NCI-H345 (cell line): ENCODE measurements at regions not wholly inside any gene's neighbourhood (a gene's known extent, or its start where the extent isn't known, plus 50 kb on each side); places are given as distances from the start of the nearest gene placed in this dataset.
"Not testable (repeated sequence)": the region's sequence is repeated elsewhere in the genome, so short reads cannot be mapped to it uniquely, and the experiment has no call there.

Experiments used
- DNase-seq: peaks from one replicate; lab custom pipeline; 2025; lab: John Stamatoyannopoulos, UW

DNA sequence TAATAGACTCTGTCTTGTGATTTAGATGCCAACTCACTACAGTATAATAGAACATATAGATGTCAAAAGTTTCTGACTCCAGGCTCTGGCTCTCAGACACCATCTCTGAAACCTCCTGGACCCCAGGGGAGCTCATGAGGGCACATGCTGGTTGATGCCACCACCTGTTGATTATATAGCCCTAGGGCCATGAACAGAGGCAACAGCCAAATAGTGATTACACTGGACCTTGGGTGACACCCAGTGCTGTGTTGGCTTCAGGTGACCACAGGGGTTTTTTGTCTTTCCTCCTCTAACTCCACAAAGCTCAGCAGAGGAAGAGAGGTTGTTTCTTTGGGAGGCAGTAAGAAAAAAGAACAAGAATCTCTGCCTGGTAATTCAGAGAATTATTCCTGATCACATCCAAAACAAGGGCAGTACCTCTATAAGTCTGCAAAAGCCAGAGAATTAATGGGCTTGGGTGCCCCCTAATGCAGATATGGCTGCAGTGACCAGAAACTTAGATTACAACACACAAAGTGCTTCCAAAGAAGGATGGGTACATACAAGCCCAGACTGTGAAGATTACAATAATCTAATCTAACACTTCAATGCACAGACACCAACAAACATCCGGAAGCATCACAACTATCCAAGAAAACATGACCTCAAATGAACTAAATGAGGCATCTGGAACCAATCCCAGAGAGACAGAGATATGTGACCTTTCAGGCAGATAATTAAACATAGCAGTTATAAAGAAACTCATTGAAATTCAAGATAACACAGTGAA, 1920.6 kb downstream of the ARAP2 start:
- DNase-seq: no peak

DNA sequence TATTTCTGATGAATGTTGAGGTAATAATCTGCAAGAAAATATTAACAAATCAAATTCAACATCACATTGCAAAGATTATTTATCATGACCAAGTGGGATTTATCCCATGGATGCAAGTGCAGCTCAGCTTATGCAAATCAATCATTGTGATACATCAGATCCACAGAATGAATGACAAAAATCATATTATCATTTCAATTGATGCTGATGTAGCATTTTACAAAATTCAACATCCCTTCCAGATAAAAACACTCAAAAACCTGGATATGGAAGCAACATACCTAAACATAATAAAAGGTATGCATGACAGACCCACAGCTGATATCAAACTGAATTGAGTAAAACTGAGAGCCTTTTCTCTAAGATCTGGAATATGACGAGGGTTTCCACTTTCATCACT, 1915.4 kb downstream of the ARAP2 start:
- DNase-seq: no peak

DNA sequence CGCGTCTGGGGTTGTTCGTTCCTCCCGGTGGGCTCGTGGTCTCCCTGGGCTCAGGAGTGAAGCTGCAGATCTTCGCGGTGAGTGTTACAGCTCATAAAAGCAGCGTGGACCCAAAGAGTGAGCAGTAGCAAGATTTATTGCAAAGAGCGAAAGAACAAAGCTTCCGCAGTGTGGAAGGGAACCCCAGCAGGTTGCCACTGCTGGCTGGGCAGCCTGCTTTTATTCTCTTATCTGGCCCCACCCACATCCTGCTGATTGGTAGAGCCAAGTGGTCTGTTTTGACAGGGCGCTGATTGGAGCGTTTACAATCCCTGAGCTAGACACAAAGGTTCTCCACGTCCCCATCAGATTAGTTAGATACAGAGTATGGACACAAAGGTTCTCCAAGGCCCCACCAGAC, 1909.2 kb downstream of the ARAP2 start:
- DNase-seq: not testable (repeated sequence)

DNA sequence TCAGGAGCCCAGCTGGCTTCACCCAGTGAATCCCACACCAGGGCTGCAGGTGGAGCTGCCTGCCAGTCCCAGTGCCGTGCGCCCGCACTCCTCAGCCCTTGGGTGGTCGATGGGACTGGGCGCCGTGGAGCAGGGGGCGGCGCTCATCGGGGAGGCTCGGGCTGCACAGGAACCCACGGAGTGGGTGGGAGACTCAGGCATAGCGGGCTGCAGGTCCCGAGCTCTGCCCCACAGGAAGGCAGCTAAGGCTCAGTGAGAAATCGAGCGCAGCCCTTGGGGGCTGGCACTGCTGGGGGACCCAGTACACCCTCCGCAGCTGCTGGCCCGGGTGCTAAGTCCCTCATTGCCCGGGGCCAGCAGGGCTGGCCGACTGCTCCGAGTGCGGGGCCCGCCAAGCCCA, 1908.8 kb downstream of the ARAP2 start:
- not testable (repeated sequence) for DNase-seq

DNA sequence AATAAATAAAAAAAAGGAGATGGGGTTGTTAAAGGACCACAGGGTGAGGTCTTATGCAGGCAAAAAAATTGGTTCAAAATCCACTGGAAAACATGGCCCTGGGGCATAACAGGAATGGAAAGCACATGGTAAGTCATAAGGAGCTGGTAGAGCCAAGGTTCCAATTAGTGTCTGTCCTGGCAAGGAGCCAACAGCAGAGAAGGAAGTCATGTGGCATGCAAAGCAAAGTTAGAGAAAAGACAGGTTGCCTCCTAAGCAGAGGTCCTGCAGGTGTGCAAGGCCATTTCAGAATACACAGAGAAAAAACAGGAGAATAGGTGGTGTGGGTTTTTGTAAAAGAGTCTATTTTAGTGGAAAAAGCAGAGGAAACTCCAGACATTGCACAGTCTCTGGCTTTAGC, 1881.7 kb downstream of the ARAP2 start:
- DNase-seq: no peak

DNA sequence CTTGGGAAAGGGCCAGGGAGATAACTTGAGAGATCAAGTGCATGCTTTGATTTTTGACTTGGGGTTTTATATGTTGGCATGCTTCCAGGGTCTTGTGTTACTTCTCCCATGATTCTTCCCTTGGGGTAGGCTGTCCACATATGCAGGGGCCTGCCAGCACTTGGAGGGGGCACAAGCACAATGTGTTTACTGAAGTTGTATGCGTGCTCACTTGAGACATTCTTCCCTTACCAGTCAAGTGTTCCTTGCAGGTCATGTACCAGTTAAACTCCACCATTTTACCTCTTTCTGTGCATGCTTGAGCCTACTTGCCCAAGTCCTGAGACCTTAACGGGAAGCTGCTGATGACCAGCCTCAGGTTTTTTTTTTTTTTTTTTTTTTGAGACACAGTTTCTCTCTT, 1880.5 kb downstream of the ARAP2 start:
- DNase-seq: no peak

DNA sequence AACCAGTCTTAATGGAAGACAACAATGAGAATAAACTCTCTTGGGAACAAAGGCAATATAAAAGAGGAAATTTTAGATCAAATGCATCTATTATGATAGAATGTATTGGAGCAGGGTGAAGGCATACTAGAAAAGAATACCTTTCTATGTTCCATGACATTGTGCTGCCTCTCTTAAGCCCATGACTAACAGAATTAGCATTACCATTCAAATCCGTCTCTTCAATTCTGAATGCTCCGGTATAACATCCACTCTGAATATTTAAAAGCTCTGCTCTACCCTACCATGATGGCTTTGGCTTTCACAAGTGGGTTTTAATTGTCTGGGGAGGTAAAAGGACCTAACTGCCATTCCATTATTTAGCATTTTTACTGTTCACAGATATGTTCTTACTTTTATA, 1878.4 kb downstream of the ARAP2 start:
- DNase-seq: peak; percentile 43

DNA sequence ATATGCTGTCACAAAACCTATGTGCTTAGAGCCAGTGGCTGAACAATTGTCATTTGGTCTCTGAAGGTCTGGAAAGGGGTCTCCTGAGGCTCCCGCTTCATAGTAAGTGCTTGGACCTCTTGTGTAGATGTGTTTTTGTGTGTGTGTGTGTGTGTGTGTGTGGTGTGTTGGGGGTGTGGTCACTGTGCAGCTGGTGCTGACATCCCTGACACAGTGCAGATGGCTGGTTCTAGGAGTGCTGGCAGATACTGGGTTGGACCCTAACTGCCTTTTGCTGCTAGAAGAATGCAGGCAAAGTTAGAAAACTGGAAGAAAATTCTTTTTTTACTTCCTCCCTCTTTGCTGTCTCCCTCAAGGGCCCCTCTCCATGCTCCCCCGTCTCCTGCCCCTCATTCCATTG, 1872.6 kb downstream of the ARAP2 start:
- no peak for DNase-seq

DNA sequence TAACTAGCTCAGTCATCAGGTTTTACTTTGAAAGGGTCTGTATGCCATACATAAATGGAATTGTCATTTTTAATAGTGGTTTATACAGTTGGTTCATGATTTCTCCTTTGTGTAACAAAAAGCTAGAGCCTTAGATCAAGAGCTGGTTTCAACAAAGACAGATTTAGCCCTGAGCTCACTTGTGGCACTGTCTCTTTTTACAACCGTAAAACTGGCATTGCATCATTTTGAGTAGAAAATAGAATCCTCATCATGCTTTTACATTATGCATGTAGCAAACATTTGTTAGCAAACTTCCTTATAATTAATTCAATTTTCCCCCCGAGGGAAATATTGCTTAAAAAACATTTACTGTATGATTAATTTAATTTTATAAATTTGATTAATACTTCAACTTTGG, 1871.5 kb downstream of the ARAP2 start:
- no peak for DNase-seq

DNA sequence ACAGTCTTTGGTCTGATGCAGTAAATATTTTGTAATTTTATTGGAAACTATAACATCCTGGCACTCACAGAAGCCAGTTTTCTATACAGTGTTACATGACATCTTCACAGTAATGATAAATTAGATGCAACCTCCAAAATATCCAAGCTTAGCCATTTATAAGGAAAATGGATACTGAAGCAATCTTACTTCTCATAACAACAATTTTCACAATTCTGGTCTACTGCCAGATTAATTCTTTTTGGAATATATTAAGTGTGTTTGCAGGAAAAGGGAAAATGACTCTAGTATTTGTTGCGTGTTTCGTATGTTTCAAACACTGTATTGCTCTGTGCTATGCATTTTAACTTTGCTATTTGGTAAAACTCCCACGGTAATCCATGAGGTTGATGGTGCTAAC, 1870.9 kb downstream of the ARAP2 start:
- no peak for DNase-seq

DNA sequence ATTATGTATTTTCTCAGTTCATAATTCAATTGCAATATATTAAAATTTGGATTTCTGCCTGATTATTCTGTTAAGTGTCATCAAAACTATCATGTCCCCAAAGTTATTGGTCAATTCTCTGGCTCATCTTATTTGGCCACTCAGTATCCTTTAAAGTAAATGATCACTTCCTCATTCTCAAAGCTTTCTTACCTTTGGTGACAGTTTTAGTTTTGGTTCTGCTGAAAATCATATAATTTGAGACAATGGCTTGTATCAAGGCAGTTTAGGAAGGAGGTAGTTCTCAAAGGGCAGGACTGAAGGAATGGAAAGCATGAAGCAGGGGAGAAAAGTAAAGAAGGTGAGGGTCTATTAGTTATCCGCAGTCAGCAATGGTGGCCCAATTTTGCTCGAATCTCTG, 1832.1 kb downstream of the ARAP2 start:
- DNase-seq: no peak

DNA sequence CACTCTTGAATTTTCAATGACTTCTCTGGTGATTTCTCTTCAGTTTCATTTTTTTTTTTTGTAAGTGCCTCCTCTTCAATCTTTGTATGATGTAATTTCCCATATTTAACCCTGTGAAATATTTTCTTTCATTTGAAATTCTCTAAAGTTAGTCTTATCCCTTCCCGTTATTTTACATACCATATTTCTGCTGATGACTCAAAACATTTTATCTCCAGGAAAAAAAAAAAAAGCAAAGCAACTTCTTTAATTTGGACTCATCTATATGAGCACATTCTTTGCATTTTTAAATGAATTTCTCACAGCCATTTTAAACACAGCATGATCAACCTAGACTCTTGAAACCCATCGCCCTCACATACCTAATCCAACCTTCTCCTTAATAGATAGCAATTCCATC, 1831.4 kb downstream of the ARAP2 start:
- no peak for DNase-seq

DNA sequence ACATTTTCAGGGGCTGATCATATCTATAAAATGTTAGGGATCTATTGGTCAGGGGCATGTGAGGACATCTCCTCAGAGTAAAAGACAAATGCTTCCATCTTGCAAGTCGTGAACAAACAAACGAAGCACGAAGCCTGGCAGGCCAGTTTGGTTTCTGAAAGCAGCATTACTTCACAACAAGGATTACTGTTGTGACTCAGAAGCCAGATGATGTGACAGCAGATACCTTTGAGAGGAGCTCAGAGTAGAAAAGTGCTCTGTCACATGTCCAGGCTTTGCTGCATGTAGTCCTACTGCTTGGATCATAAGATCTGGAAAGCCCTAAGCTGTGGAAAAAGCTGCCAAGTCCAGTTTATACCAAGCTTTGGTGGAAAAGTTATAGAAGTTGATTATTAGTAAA, 1827.2 kb downstream of the ARAP2 start:
- no peak for DNase-seq

DNA sequence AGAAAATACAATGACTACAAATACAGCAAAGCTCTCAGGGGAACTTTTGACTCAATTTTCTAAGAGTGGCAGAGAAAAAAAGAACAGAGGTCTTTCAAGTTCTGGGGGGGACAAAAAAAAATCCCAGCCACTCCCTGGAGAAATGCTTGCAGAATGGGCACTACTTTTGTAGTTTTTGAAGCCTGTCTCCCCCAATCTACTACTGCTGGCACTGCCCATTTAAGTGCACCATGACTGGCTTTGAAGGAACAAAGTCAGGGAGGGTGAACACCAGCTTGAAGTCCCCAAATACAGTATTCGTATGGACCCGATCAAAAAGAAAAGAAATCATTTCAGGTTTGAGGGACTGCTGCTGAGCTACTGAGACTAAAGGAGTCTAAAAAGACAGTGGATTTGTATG, 1824.4 kb downstream of the ARAP2 start:
- no peak for DNase-seq

DNA sequence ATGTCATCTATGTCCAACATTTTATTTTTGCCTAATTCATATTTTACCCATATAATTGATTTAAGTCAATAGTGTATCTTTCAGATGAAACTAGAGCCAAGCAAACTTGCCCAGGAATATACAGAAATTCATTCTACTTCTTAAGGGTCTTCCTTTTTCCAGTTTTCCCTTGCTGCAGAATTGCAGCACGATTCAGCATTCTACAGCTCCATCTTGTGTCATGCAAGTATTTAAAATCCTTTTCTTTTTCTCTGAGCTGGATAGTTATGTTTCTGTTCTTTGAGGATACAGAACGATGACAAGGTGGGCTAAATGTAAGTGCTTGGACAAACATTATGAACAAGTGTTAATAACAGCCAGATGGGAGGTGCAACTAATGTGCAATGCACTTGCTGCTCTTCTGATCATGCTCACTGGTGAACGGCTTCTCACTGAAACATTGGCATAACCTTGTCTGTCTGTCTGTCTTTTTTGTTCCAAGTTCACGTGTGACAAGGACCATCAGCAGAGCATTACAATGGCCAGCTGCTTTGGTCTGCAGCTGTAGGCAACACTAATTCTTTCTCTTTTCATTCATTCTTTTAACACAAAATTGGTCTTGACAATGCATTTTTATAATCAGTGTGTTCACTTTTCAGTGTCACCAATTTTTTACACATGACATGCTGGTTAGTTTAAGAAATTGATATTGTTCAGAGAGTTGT, 1821.7 kb downstream of the ARAP2 start:
- DNase-seq: peak; percentile 6

DNA sequence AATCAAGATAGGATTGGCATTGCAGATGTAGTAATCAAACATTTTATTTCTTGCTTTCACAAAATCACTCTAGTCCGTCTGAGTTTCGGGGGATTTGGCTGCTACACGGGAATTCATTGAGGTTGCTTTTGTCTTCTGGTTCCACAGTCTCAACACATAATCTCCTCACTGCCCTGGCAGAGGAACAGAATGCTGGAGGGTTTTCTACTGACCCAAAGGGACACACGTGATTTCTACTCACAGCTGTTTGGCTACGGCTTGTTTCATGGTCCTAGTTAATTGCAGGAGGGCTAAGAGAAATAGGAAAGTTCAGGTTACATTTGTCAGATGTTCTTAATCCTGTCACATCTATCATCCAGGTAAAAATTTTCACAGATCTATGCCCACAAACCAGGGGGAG, 1811.6 kb downstream of the ARAP2 start:
- no peak for DNase-seq

DNA sequence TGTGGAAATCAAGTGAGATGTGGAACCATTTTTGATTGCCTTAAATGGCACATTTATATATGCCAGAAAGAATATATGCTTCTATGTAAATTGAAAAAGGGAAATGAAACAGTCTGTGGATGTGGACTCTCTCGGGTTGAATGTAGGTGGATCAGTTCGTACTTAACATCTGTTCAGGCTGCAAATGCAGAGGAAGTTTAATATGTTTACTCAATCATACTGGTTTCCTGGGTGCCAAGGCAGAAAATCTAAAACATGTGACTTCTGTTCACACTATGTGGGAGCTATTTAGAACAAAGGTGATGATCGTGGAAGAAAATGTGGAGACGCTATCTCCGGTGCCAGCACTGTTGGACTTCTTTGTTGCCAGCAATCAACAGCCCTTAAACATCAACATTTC, 1809.9 kb downstream of the ARAP2 start:
- DNase-seq: not testable (repeated sequence)

DNA sequence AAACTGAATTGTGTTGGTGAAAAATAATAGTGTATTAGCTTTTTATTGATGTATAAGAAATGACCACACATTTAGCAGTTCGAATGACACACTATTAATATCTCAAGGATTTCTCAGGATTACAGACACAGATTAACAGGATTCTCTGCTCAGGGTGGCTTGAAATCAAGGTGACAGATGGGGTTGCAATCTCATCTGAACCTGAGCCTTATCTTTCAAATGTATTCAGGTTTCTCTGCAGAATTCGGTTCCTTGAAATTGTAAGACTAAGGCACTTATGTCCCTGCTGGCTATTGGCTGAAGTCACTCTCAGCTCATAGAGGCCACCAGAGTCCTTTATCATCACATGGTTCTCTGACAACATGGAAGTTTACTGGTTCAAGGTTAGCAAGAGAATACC, 1780.1 kb downstream of the ARAP2 start:
- no peak for DNase-seq

DNA sequence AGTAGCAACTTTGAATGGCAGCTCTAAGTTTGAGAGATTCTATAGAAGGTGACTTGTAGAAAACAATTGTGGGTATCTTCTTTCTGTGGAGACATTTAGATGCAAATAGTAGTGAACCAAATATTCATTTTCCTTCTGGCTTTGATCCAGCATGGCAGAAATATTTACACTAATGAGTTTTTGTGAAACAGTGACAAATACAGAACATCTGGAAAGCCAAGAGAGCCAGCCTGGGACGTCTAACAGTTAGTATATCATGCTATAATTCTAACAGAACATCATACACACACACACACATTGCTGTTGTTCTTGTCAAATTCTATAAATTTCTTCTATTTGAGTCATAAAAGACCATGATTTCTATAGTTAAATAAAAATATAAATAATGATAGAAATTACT, 1777.9 kb downstream of the ARAP2 start:
- no peak for DNase-seq

DNA sequence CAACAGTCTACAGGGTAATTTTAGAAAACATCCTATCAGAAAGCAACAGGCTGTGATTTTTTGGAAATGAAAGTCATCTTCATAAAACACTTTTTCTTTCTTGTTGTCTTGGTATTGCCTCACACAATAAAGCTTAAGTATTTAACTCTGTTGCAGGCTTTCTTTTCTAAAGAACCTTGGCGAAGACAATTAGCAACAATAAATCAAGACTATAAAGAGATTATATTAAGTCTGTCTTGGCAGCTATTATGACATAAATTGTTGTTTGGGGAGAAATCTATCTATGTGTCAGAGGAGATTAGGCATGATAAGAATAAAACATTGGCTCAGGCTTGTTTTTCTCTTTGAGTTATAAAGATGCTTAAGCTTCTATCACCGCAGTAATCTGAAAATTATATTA, 1774.8 kb downstream of the ARAP2 start:
- no peak for DNase-seq

DNA sequence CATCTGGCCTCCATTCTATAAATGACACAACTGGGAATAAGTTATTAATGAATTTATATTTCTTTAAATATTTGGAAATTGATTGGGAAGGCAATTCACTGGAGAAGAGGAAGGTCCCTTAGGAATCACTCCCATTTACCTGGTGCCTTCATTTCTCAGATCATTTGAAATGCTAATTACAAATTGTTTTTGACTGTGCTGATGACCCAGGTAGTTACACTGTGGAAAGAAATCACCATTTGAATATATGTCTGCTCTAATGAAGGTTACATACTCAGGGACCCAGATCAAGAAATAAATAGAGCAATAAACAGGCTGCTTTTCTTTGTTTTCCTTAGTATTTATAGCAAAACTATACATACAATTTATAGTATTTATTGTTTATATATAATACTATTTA, 1759.1 kb downstream of the ARAP2 start:
- DNase-seq: no peak

DNA sequence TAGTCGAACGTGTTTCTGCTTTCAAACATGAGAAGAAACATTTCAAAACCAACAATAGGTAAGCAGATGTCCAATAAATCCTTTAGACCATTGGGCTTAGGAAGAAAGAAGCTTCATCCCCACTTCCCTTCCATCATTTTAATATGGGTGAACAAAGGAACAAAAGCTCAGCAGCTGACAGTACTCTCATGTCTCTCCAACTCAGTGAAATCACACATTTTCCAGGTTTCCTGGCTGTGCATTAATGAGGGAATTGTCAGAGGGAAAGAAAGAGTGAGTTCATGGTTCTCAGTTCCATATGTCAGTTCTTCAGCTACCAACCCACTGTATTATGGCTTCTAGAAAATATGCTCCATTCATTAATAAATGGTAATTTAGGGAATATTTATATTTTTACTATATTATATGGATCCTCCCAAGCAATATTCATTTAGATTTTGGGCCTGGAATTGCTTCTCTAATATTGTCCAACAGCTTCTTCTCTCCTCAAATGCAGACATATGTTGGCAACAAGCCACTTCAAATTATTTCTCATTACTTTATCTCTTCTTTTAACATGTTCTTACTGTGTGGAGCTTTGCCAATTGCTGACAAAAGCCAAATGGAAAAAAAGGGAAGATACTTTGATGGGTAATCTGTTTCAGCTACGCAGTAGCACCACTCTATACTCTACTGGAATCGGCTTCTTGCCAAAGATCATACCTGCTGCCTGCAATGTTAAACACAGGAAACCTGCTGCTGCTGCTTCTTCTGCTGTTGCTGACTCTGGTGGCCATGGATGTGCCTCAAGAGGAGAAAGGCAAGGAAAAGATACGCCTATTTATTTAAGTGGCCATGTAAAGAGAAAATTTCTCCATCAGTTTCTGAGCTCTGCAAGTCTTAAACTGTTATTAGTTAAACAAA, 1757.6 kb downstream of the ARAP2 start:
- DNase-seq: peak; percentile 9

DNA sequence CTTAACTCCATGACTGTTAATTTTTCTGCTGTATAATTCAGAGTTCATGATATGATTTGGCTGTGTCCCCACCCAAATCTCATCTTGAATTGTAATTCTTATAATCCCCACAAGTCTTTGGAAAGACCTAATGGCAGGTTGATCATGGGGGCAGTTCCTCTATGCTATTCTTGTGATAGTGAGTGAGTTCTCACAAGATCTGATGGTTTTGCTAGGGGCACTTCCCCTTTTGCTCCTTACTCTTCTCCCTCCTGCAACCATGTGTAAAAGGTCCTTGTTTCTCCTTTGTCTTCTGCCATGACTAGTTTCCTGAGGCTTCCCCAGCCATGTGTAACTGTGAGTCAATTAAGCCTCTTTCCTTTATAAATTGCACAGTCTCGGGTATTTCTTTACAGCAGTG, 1751.9 kb downstream of the ARAP2 start:
- DNase-seq: no peak
